CD1c-positive myeloid dendritic cell (primary cell): ENCODE measurements at regions not wholly inside any gene's neighbourhood (a gene's known extent, or its start where the extent isn't known, plus 50 kb on each side); places are given as distances from the start of the nearest gene placed in this dataset.

Source experiments
- DNase-seq: peaks from one replicate; pipeline ENCODE4 v3.0.0-alpha.2; 2016; ENCODE audit errors: extremely low spot score

GRCh38 chr10:96772196-96772595, 51.9 kb upstream of the PIK3AP1 start:
- DNase-seq: peak; percentile 44

- DNase-seq: no peak
These were observed 50.7 kb upstream of the PIK3AP1 start for GRCh38 chr10:96770987-96771386.
